NCI-H1694 treated with DMSO at 0.1 percent for 48 hours (cell line): ENCODE measurements at regions not wholly inside any gene's neighbourhood (a gene's known extent, or its start where the extent isn't known, plus 50 kb on each side); places are given as distances from the start of the nearest gene placed in this dataset.

Experiments used
- DNase-seq: peaks from one replicate; lab custom pipeline; 2025; lab: John Stamatoyannopoulos, UW

GRCh38 chr6:10248378-10248843, 166.5 kb downstream of the TFAP2A start:
- no peak for DNase-seq

DNA sequence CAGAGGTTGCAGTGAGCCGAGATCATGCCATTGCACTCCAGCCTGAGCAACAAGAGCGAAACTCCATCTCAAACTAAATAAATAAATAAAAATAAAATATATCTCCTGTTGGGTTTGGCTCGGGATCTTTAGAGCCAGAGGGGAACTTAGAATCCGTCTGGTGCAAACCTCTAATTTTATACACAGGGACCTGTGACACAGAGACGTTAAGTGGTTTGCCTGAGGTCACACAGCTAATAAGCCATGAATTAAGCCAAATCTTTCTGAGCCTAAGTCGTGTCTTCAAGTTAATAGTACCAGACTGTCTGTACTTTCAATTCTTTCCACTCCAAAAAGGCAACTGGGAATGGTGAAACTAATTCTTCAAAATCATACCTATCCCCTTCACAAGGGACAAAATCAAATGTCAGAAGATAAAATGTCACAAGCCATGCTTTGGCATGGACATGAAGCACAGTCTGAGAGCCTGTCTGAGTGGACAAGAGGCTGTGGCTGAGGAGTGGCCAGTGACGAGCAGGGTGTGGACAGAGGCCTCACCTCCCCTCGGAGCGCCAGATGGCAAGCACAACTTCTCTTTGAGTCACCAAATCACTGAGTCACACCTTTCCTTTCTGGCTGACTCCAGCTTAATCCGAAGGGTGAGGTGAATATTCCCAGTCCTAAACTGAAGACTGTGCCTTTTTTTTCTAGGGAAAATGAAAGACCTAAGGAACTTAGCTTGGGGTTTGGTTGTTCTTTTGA, 177.4 kb downstream of the TFAP2A start:
- DNase-seq = no peak

GRCh38 chr6:10235344-10235743, 179.5 kb downstream of the TFAP2A start:
- no peak for DNase-seq

GRCh38 chr6:10230531-10230930, 184.3 kb downstream of the TFAP2A start:
- DNase-seq = no peak

DNA sequence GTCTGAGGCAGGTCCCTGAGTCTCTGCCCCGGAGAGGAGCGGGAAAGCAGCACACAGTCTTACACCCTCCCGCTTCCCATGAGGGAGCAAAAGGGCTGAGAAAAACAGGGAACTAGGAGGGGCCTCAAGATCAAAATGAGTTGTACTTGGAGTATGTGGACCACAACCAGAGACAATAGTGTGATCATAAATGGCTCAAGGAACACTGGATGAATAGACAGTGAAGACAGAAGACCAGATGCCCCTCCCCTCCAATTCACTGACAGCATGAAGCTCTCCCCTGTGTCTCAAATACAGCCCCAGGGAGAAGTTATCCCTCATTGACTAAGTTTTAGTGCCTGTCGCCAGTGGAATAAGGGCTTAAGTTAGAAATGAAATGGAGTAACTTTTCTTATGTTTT, 191.0 kb downstream of the TFAP2A start:
- DNase-seq = no peak

- no peak for DNase-seq
These were observed 193.7 kb downstream of the TFAP2A start for GRCh38 chr6:10221178-10221577.

GRCh38 chr6:10219510-10219909, 195.4 kb downstream of the TFAP2A start:
- no peak for DNase-seq

DNA sequence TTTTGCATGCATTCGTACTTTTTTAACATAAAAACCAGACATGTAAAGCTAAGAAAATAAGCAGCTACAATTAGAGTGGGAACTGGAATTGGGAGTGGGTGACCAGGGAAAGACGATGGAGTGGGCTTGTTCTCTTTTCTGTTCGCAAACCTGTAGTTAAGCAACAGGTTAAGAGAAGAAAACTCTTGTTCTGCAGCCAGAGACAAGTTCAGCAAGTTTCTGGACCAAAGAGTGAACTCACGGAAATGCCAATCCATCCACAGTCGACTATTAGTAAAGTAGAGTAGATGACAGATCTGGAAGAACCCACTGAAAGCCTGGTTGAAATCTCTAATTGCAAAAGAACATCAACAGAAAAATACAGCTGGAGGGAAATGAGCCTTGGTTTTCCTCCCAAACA, 197.8 kb downstream of the TFAP2A start:
- no peak for DNase-seq

DNA sequence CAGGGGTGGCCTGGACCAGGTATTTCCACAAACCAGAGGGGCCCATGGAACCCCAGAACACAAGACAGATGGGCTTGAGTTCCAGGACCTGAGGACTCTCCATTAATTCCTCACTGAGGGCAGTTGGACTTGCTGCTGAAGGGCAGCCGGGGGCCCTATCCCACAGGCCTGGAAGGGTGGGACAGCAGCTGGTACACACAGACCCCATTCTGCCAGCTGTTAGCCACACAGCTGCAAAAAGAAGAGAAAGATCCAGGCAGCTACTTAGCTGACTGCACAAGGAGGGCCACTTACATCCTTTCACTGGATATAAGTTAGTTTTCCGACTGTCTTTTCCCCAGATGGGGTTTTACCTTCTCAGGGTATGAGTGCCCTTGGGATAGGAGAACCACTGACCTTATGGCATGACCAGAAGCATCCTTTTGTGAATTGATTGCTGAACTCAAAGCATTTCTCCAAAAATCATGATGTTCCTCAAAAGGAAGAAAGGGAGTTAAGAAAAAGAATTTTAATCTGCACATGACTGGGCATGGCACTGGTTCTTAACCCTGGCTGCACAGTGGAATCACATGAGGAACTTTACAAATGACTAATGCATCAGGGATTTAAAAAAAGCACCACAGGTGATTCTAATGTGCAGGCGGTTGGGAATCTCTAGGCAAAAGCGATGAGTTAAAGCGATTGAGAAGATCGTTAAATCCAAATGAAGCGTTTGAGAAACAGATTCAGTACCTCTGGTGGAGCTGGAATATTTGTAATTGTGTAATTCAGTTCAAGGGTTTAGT, 199.4 kb downstream of the TFAP2A start:
- no peak for DNase-seq

DNA sequence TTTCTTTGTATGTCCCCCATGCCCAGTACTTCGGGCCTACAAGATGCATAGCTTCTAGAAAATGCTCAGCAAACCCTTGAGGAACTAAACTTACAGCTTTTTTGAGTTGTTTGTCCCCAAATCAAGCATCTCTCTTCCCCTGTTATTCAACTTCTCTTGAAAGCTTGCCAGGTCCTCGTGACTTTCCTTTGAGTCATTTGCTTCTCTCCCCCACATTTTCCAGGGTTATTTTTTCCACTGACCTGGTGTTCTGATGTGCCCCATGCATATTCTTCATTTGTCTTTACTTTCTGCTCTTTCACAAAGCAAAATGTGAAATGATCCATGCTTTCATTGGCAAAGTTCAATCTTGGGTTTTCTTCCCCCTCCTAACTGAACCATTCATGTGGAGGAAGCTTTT, 204.8 kb downstream of the TFAP2A start:
- DNase-seq = no peak

GRCh38 chr6:10205892-10206291, 209.0 kb downstream of the TFAP2A start:
- no peak for DNase-seq

GRCh38 chr6:10205120-10205519, 209.8 kb downstream of the TFAP2A start:
- DNase-seq = no peak

GRCh38 chr6:10203651-10204050, 211.2 kb downstream of the TFAP2A start:
- DNase-seq = no peak

DNA sequence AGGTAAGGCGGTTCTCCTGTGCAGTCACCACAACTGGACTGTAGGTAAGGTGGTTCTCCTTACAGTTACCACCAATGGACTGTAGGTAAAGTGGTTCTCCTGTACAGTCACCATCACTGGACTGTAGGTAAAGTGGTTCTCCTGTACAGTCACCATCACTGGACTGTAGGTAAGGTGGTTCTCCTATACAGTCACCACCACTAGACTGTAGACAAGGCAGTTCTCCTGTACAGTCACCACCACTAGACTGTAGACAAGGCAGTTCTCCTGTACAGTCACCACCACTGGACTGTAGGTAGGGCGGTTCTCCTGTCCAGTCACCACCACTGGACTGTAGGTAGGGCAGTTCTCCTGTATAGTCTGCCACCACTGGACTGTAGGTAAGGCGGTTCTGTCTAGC, 212.3 kb downstream of the TFAP2A start:
- DNase-seq = no peak

- DNase-seq = no peak
These were observed 213.0 kb downstream of the TFAP2A start for GRCh38 chr6:10201606-10202510.

DNA sequence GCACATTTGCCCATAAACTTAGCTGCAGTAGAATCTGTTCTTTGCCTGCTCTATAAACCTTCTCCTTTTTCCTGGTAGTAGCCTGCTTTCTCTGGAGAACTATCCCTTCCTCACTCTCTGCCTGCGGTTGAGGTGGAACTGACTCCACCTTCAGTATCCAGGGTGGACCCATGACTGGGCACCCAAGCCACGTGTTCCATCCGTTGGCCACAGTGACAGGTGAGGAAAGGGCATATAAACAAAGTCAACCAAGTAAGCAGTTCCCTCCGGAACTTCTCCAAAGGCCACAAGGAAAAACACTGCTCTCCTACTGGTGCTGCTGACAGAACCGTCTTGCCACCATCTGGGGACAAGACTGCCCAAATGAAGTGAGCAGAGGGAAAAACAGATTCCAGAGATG, 218.8 kb downstream of the TFAP2A start:
- DNase-seq = no peak

- DNase-seq = no peak
These were observed 219.8 kb downstream of the TFAP2A start for GRCh38 chr6:10194816-10195672.

- DNase-seq = no peak
These were observed 221.6 kb downstream of the TFAP2A start for GRCh38 chr6:10193321-10193720.

DNA sequence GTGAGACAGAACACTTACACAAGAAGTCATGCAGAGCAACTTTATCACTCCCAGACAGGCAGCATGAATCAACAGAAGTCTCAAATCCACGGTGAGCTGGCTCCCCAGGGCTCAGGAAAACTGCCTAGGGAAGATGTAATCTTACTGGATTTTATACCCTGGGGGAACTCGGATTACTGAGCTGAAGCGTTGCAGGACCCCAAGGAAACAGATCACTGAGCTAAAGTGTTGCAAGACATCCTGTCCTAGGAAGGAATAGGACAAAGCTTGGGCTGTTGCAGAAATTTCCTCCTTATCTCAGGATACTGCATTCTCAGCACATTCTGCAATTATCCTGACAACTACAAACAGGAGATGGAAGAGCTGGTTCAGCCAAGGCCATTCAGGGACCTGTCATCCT, 224.8 kb downstream of the TFAP2A start:
- DNase-seq = no peak

- DNase-seq = no peak
These were observed 230.3 kb downstream of the TFAP2A start for GRCh38 chr6:10184371-10185227.
